H4 (cell line): ENCODE measurements at regions not wholly inside any gene's neighbourhood (a gene's known extent, or its start where the extent isn't known, plus 50 kb on each side); places are given as distances from the start of the nearest gene placed in this dataset.
"Not testable (repeated sequence)": the region's sequence is repeated elsewhere in the genome, so short reads cannot be mapped to it uniquely, and the experiment has no call there.

Experiments
- DNase-seq: peaks from one replicate; pipeline ENCODE4 v3.0.0-alpha.2; 2015; ENCODE audit warnings: low spot score

DNA sequence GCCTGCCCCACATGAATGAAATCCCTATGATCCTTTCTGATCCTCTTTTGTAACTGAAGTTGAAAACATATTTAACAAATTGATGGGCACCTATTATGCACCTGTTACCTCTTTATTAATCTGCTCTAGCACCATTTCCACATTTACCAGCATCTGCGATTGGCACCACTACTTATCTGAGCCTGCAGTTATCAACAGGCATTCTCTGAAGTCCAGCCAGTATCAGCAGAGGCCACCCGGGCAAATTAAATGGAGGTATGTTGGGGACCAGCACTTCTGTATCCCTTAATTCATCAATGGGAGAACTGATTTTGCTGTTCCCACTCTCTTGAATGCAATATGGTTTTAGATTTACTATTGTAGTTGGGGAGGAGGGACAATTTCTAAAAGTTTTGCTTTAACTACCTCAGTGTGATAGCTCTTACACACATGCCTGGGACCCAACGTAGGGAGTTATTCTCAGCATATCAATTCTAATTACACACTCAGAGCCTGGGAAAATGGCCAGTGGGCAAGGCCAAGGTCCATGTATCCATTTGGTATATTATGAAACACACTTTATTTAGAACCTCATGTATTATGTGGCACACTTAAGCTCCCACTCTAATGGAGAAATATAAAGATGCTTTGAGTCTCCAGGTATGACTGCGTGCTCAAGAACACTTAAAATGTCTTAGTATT, 1927.1 kb upstream of the PCDH7 start:
- no peak for DNase-seq

DNA sequence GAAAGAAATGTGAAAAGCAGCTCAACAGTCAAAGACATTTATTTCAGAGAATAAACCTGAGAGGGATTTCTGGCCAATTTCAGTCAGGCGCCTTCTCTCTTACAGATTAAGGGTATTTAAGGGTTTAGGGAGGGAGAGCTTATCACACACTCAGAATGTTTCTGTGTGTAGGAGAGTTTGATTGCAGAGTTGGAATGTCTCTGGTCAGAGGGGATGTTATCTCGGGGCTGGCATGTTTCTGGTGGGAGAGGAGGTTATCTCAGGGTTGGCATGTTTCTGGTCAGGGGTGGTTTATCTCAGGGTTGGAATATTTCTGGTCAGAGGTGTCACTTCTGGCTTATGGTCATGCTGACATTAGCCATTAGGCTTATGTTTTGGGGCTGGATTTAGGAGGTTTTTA, 1920.5 kb upstream of the PCDH7 start:
- DNase-seq, result no peak

DNA sequence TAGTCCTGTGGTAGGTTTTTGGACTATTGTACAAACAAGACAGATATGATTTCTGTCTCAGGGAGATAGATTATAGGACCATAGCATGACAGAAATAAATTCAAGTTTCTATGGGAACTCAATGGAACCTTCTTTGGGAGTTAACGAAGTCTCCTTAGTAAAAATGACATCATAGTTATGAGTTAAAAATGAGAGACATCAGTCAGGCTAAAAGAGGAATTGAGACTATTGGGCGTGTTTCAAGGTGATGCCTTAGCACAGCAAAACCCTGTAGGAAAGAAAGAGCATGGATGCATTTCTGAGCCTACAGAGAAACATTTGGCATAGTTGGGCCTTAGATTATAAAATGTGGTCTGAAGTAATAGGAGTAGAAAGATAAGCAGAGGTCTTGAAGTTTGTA, 1909.1 kb upstream of the PCDH7 start:
- DNase-seq, result no peak

- no peak for DNase-seq
Observed at GRCh38 chr4:28822163-28822562, 1898.0 kb upstream of the PCDH7 start.

DNA sequence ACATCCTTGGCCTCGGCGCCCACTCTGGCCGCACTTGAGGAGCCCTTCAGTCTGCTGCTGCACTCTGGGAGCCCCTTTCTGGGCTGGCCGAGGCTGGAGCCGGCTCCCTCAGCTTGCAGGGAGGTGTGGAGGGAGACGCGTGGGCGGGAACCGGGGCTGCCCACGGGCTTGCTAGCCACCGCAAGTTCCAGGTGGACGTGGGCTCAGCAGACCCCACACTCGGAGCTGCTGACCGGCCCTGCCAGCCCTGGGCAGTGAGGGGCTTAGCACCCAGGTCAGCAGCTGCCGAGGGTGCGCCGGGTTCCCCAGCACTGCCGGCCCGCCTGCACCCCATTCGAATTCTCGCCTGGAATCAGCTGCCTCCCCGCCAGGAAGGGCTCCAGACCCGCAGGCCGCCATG, 1892.3 kb upstream of the PCDH7 start:
- DNase-seq, result no peak

DNA sequence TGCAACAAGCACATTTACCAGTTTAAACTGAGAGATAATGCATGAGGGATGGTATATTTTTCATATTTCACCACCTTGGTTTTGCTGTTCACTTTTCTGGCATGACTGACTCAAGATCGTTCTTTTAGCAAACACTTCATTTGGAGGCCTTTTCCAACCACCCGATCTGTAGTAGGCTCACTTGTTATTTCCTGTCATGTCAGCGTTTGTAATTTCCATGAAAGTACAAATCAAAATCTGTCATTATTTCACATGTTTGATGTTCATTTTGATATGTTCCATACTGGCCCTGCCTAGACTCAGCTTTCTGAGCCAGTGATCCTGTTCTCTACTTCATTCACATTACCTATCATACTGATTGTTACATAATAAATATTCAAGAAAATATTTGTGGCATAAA, 1888.3 kb upstream of the PCDH7 start:
- DNase-seq, result no peak

- DNase-seq, result no peak
Observed at GRCh38 chr4:28832444-28832843, 1887.7 kb upstream of the PCDH7 start.

DNA sequence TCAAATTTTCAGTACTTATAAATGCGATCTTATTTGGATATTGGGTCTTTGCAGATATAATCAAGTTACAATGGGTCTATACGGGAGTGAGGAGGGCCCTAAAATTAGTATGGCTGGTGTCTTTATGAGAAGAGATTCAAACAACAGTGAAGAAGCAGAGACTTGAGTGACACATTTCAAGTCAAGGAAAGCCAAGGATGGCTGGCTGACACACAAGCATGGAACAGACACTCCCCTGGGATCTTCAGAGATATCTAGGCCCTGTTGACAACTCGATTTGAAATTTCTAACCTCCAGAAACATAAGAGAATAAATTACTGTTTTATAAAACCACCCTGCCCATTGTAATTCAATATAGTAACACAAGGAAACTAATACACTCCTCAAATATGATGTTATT, 1886.0 kb upstream of the PCDH7 start:
- DNase-seq, result no peak

DNA sequence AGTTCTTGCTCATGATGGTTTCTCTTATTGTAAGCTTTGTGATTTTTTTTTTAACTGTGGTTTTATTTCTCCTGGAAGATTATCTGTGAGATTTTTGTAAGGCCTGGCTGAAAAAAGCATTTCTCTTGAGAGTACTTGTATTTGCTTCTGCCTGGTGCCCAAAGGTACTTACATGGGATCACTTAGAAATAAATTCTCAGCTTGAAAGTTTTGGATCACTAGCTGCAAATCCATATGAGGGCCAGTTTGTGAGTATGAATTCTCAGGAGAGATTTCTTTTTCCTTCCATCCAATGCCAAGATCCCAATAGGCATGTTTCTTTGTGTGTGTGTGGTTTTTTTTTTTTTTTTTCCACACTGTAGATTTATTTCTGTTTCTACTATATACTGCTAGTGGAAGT, 1884.7 kb upstream of the PCDH7 start:
- no peak for DNase-seq

- no peak for DNase-seq
Observed at GRCh38 chr4:28842271-28842670, 1877.9 kb upstream of the PCDH7 start.

- no peak for DNase-seq
Observed at GRCh38 chr4:28845158-28845557, 1875.0 kb upstream of the PCDH7 start.

DNA sequence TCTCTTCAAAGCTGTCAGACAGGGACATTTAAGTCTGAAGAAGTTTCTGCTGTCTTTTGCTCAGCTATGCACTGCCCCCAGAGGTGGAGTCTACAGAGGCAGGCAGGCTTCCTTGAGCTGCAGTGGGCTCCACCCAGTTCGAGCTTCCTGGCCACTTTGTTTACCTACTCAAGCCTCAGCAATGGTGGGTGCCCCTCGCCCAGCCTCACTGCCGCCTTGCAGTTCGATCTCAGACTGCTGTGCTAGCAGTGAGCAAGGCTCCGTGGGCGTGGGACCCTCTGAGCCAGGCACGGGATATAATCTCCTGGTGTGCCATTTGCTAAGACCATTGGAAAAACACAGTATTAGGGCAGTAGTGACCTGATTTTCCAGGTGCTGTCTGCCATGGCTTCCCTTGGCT, 1863.1 kb upstream of the PCDH7 start:
- DNase-seq, result not testable (repeated sequence)

- DNase-seq, result no peak
Observed at GRCh38 chr4:28868841-28869240, 1851.3 kb upstream of the PCDH7 start.

DNA sequence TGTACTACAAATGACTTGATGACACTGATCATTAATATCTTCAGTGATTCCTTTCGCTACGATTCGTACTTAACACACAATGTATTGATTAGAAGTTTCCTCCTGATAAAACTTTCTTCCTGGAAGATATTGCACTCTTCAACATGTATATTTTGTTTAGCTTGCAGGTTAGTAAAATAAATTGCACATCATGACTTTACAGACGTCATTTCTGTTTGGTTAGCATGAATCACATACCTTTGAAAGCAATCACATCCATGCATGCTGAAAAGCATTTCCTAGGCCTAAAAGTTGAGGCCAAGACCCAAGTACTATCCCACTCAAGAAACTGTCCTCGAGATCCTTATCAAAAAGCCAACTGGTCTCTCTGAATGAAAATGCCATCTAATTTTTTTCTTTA, 1841.0 kb upstream of the PCDH7 start:
- no peak for DNase-seq

GRCh38 chr4:28879900-28880299, 1840.3 kb upstream of the PCDH7 start:
- no peak for DNase-seq

- DNase-seq, result no peak
Observed at GRCh38 chr4:28883211-28883610, 1837.0 kb upstream of the PCDH7 start.

DNA sequence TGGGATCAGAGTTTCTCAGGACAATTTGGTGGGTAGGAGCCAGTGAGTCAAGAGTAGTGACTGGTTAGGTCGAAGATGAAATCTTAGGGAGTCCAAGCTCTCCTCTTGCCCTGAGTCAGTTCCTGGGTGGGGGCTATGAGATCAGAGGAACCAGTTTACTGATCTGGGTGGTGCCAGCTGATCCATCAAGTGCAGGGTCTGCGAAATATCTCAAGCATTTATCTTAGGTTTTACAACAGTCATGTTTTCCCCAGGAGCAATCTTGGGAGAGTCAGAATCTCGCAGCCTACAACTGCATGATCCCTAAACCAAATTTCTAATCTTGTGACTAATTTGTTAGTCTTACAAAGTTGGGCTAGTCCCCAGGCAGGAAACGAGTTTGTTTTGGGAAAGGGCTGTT, 1833.2 kb upstream of the PCDH7 start:
- peak; percentile 4 for DNase-seq

DNA sequence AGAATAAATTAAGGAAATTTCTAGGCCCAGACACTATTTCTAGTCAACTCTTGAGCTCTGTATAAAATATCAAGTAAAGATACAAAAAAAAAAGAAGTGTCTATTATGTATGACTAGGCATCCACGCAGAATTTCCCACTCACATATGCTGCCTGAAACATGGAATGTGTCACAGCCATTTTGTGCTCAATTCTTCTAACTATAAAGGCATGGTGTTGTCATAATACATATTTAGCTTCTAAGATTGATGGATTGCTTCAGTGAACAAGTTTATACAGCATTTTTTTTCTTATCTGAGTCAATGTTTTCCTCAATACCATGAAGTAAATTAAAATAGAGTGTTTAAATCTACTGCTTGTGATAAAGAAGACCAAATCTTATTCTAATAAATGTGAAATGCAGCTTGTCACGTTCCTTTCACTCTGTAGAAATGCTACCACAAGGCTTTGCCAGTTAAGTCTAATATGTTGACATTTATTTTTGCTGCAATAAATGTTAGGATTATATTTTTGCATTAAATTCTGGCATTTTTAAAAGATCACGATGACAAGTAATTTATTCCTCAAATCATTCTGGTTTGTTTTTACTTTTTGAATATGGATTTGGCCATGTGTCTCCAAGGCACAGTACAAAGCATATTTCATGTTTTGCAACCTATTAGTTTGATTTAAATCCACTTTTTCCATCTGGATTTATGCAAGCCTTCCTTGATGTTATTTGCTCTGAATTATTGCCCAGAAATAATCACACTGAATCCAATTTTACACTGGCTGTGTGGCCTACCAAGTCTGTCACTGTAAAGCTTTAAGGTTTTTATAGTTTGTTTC, 1829.0 kb upstream of the PCDH7 start:
- DNase-seq, result no peak

DNA sequence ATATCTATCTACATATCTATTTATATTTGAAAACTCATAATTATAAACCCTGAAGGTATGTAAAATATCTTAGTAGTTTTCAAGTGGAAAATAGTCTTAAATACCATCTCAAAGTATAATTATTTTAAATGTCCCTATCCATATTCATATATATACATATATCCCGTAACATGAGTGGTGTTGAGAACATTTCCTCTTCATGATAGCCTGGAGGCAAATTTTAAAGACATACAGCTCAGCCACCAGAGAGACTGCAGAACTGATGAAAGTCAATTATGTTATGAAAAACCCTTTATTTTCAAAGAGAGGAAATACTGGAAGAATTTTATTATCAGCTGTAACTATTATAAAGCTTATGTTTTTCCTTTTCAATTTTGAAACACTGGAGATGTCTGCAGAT, 1806.7 kb upstream of the PCDH7 start:
- DNase-seq, result no peak

- no peak for DNase-seq
Observed at GRCh38 chr4:28916585-28916984, 1803.6 kb upstream of the PCDH7 start.

GRCh38 chr4:28918871-28919270, 1801.3 kb upstream of the PCDH7 start:
- DNase-seq, result no peak

DNA sequence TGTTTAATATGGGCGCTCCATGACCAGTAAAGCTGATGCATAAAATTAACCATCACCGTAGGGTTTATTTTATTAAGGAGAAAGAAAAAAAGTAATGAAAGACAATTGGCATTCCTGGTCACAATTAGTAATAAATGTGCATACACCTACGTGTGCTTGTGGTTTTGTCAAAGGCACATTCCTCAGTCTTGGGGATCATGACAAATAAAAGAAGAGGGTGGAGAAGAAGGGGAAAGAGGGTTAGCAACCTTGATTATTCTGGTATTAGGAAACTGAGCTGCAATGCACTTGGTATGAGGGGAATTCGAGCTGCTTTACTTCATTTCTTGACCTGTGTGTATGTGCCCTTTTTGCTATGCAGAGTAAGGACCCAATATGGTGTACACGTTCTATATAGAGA, 1798.3 kb upstream of the PCDH7 start:
- no peak for DNase-seq

- no peak for DNase-seq
Observed at GRCh38 chr4:28926156-28926555, 1794.0 kb upstream of the PCDH7 start.

DNA sequence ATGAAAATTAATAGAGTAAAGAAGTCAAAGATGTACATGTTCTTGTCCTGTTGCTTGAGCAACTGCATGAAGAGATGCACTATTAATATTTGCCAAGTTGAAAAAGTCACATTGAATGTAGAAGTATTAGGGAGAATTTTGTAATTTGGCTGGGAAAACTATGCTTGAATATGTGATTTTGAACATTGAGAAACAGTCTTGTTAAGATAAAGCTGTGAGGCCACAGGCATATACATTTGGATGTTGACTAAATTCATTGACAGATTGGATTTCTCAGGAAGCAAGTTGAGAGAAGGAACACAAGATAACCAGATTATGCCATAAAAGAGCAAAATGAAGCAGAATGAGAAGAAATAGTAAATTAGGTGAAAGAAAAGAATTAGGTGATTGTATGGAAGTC, 1777.5 kb upstream of the PCDH7 start:
- DNase-seq, result no peak
